SU-DHL-6 (cell line): ENCODE measurements at regions not wholly inside any gene's neighbourhood (a gene's known extent, or its start where the extent isn't known, plus 50 kb on each side); places are given as distances from the start of the nearest gene placed in this dataset.

ENCODE experiments used
- EZH2phosphoT487 ChIP-seq: fragments of 200-600 bp; sonication (generic), shearing (Covaris generic); conservative IDR thresholded peaks from 2 replicates; pipeline ENCODE4 v1.6.1; 2018; ENCODE audit warnings: mild to moderate bottlenecking, antibody characterized with exemption, low read length, moderate library complexity, mixed read lengths
- TF ChIP-seq, protein P1 (sequence below): fragments of 200-600 bp; sonication (generic); IDR thresholded peaks from one replicate; pipeline ENCODE4 v1.5.1; 2017; ENCODE audit warnings: antibody characterized with exemption, mild to moderate bottlenecking, low read length, moderate library complexity; ENCODE audit not compliant: insufficient read depth, poor library complexity, severe bottlenecking

DNA sequence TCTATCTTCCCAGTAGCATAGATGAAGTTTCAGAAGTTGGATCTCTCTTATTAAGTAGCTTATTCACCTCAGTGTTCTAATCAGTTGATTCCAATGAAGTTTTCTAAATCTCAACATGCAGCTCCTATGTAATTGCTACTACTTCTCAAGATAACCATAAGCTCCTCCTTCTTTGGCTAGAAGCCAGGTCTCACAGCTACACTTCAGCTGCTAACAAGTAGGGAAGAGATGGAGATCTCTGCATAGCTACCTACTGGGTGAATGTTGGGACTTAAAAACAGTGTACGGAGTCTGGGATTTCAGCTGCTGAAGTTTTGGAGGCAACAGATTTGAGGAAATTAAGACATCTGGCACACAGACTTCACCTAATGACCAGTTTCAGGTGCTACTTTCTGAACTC lies 661.0 kb downstream of the SLITRK1 start:
- TF ChIP-seq, protein P1, sequence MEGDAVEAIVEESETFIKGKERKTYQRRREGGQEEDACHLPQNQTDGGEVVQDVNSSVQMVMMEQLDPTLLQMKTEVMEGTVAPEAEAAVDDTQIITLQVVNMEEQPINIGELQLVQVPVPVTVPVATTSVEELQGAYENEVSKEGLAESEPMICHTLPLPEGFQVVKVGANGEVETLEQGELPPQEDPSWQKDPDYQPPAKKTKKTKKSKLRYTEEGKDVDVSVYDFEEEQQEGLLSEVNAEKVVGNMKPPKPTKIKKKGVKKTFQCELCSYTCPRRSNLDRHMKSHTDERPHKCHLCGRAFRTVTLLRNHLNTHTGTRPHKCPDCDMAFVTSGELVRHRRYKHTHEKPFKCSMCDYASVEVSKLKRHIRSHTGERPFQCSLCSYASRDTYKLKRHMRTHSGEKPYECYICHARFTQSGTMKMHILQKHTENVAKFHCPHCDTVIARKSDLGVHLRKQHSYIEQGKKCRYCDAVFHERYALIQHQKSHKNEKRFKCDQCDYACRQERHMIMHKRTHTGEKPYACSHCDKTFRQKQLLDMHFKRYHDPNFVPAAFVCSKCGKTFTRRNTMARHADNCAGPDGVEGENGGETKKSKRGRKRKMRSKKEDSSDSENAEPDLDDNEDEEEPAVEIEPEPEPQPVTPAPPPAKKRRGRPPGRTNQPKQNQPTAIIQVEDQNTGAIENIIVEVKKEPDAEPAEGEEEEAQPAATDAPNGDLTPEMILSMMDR = no peak
- no peak for TF ChIP-seq EZH2phosphoT487
